HL-60/S4 (cell line): ENCODE measurements at regions not wholly inside any gene's neighbourhood (a gene's known extent, or its start where the extent isn't known, plus 50 kb on each side); places are given as distances from the start of the nearest gene placed in this dataset.

ENCODE experiments used
- in situ Hi-C: fragments of 300-500 bp; cut with MboI; formaldehyde crosslinking; loops from 2 replicates; pipeline ENCODE4 v1.14.3; 2022; ENCODE audit warnings: low sequenced_read_pairs

- in situ Hi-C loops, result loop anchor here (25.0 kb wide), 1 partner anchor 558 kb away; no protein-coding TSS in a partner anchor
Observed at GRCh38 chr3:72270730-72271129, 485.8 kb upstream of the PROK2 start.

- in situ Hi-C loops, result loop anchor here (25.0 kb wide), 1 partner anchor 558 kb away; no protein-coding TSS in a partner anchor
Observed at GRCh38 chr3:72270072-72270681, 485.2 kb upstream of the PROK2 start.

GRCh38 chr3:72269475-72269874 lies 484.5 kb upstream of the PROK2 start:
- in situ Hi-C loops, result loop anchor here (25.0 kb wide), 1 partner anchor 557 kb away; no protein-coding TSS in a partner anchor

GRCh38 chr3:72266921-72267524 lies 482.1 kb upstream of the PROK2 start:
- in situ Hi-C loops, result loop anchor here (25.0 kb wide), 1 partner anchor 555 kb away; no protein-coding TSS in a partner anchor

GRCh38 chr3:72266016-72266370 lies 481.0 kb upstream of the PROK2 start:
- in situ Hi-C loops, result loop anchor here (25.0 kb wide), 1 partner anchor 554 kb away; no protein-coding TSS in a partner anchor

- in situ Hi-C loops, result loop anchor here (25.0 kb wide), 1 partner anchor 553 kb away; no protein-coding TSS in a partner anchor
Observed at GRCh38 chr3:72265256-72266015, 480.5 kb upstream of the PROK2 start.

- in situ Hi-C loops, result loop anchor here (25.0 kb wide), 1 partner anchor 551 kb away; no protein-coding TSS in a partner anchor
Observed at GRCh38 chr3:72263223-72263990, 478.5 kb upstream of the PROK2 start.

GRCh38 chr3:72262736-72263135 lies 477.8 kb upstream of the PROK2 start:
- in situ Hi-C loops, result loop anchor here (25.0 kb wide), 1 partner anchor 550 kb away; no protein-coding TSS in a partner anchor

GRCh38 chr3:72261566-72262564 lies 476.9 kb upstream of the PROK2 start:
- in situ Hi-C loops, result loop anchor here (25.0 kb wide), 1 partner anchor 550 kb away; no protein-coding TSS in a partner anchor

GRCh38 chr3:72260588-72260910 lies 475.6 kb upstream of the PROK2 start:
- in situ Hi-C loops, result loop anchor here (25.0 kb wide), 1 partner anchor 548 kb away; no protein-coding TSS in a partner anchor

- in situ Hi-C loops, result loop anchor here (25.0 kb wide), 1 partner anchor 548 kb away; no protein-coding TSS in a partner anchor
Observed at GRCh38 chr3:72259755-72260587, 475.0 kb upstream of the PROK2 start.

GRCh38 chr3:72258361-72259141 lies 473.6 kb upstream of the PROK2 start:
- in situ Hi-C loops, result loop anchor here (25.0 kb wide), 1 partner anchor 546 kb away; no protein-coding TSS in a partner anchor

GRCh38 chr3:72257738-72258137 lies 472.8 kb upstream of the PROK2 start:
- in situ Hi-C loops, result loop anchor here (25.0 kb wide), 1 partner anchor 545 kb away; no protein-coding TSS in a partner anchor

GRCh38 chr3:72257203-72257602 lies 472.3 kb upstream of the PROK2 start:
- in situ Hi-C loops, result loop anchor here (25.0 kb wide), 1 partner anchor 545 kb away; no protein-coding TSS in a partner anchor

- in situ Hi-C loops, result loop anchor here (25.0 kb wide), 1 partner anchor 544 kb away; no protein-coding TSS in a partner anchor
Observed at GRCh38 chr3:72256716-72257115, 471.8 kb upstream of the PROK2 start.

- in situ Hi-C loops, result loop anchor here (25.0 kb wide), 1 partner anchor 544 kb away; no protein-coding TSS in a partner anchor
Observed at GRCh38 chr3:72255791-72256559, 471.0 kb upstream of the PROK2 start.

- in situ Hi-C loops, result loop anchor here (25.0 kb wide), 1 partner anchor 543 kb away; no protein-coding TSS in a partner anchor
Observed at GRCh38 chr3:72255191-72255590, 470.2 kb upstream of the PROK2 start.
